ENCODE measurements at regions not wholly inside any gene's neighbourhood (a gene's known extent, or its start where the extent isn't known, plus 50 kb on each side); places are given as distances from the start of the nearest gene placed in this dataset.

DNA sequence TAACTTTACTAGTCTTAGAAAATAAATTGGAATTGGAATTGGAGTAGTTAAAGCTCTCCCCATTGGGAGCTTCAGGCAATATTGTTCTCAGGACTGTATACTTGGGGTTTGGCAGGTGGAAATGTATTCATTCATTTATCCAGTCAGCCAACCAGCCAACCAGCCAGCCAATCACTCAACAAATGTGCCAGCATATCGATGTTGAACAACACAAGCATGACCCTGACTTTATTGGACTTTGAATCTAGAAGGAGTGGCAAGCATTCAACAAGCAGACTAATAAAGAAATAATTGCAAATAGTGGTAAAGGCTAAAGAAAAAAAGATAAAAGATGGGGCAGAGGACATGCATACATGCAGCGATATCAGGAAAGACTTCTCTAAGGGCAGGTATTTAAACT is 55.5 kb upstream of the ZC3H11B start:
- no peak for DNase-seq

DNA sequence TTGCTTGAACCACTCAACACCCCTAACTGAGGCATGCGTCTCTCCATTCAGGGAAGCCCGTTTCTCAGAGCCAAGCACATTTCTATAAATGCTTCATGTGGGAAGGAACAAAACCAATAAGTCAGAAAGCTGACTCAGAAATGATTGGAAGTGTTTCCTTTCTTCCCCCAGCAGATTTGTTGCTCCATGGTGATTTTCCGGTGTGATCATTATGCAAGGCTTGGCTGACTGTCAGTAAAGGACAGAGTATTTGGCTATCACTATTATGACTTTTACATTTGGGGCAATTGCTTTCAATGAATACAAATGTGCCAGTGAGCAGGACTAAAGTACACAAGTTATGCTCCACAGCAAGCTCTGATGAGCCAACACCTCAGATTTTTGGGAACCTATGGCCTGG is 53.3 kb upstream of the ZC3H11B start:
- no peak for DNase-seq

DNA sequence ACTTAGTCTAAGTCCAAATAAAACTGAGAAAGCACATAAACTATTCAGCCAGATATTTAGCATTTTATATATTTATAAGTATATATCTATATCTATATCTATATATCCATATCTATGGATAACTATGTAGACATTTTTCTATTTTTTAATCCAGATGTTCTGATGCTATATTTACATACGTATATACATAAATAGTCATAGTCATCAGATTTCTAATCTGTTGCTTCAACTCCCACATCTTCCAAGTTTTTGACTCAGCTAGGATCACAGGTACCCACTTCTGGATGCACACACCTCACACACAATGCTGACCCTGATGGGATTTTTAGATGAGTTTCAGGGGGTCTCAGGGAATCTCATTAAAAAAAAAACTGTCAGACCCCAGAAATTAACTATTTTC is 52.2 kb upstream of the ZC3H11B start:
- no peak for DNase-seq

DNA sequence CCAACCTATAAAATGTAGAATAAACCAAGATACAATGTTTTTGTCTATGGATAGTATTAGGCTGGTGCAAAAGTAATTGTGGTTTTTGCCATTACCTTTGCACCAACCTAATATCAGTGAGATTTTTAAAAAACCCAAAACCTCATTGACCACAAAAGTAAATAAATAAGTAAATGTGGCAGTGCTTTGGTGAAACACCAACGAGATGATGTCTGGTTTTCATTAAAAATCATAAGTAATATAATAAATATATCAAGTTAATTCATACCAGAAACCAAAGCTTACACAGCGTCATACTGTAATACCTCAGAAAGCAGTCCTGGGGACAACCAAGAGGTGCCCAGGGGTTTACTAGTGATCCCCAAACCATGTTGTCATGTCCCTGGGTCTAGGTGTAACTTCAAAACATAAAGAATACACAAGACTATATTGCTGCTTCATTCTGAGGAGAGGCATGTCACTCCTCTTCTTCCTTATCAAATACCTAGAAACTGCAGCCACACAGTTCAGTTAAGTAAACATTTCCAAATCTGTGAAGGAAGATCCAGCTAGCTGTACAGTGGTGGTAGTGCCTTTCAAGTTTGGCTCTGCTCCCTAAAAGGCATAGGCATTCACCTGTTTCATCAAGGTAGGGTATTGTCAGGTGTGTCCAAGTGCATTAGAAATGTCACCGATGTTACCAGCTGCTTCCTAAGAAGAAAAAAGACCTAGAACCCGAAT is 51.6 kb upstream of the ZC3H11B start:
- DNase-seq: no peak
